HepG2 (cell line): ENCODE measurements at regions not wholly inside any gene's neighbourhood (a gene's known extent, or its start where the extent isn't known, plus 50 kb on each side); places are given as distances from the start of the nearest gene placed in this dataset.

Experiments used
- CEBPG ChIP-seq: IDR thresholded peaks from 2 replicates; pipeline ENCODE4 v1.6.1; 2016
- CTCF ChIP-seq: sonication (generic); formaldehyde crosslinking; IDR thresholded peaks from 2 replicates; pipeline ENCODE4 v1.5.0; 2020; ENCODE audit warnings: mild to moderate bottlenecking, missing genetic modification reagents, moderate library complexity
- HNRNPUL1 ChIP-seq: fragments of 200-400 bp; formaldehyde crosslinking; IDR thresholded peaks from 2 replicates; pipeline ENCODE4 v1.6.1; 2017; ENCODE audit warnings: low read depth, mild to moderate bottlenecking, low read length, moderate library complexity
- IRF2 ChIP-seq: IDR thresholded peaks from 2 replicates; pipeline ENCODE4 v1.6.1; 2018; ENCODE audit warnings: missing genetic modification reagents, missing compliant biosample characterization
- ISX ChIP-seq: sonication (generic); formaldehyde crosslinking; conservative IDR thresholded peaks from 2 replicates; pipeline ENCODE4 v1.5.0; 2020; ENCODE audit warnings: missing genetic modification reagents
- MAFF ChIP-seq: IDR thresholded peaks from 2 replicates; pipeline ENCODE4 v1.6.1; 2011; ENCODE audit warnings: low read depth, low read length, improper control_type of control experiment
- SETDB1 ChIP-seq: sonication (generic); formaldehyde crosslinking; IDR thresholded peaks from 2 replicates; pipeline ENCODE4 v1.5.1; 2020; ENCODE audit warnings: missing genetic modification reagents, mild to moderate bottlenecking, borderline replicate concordance
- SIN3A ChIP-seq: IDR thresholded peaks from 2 replicates; pipeline ENCODE4 v1.6.1; 2011; ENCODE audit warnings: low read depth, mild to moderate bottlenecking, control low read depth, low read length, borderline replicate concordance
- ZBTB34 ChIP-seq: sonication (generic); formaldehyde crosslinking; IDR thresholded peaks from 2 replicates; pipeline ENCODE4 v1.8.0; 2022; ENCODE audit warnings: mild to moderate bottlenecking, missing genetic modification reagents
- ZBTB49 ChIP-seq: sonication (generic); formaldehyde crosslinking; IDR thresholded peaks from 2 replicates; pipeline ENCODE4 v1.4.0; 2020; ENCODE audit warnings: missing genetic modification reagents, borderline replicate concordance
- ZNF496 ChIP-seq: sonication (generic); formaldehyde crosslinking; IDR thresholded peaks from 2 replicates; pipeline ENCODE4 v1.8.1; 2023; ENCODE audit warnings: mild to moderate bottlenecking, moderate library complexity, missing genetic modification reagents; ENCODE audit not compliant: insufficient replicate concordance
- ZNF644 ChIP-seq: IDR thresholded peaks from 2 replicates; pipeline ENCODE4 v1.6.1; 2016; ENCODE audit warnings: low read depth

- TF ChIP-seq HNRNPUL1 (no peak), SETDB1 (no peak), MAFF (no peak), CEBPG (no peak), ZNF496 (CRISPR knock-in tag) (no peak), CTCF (no peak), ZNF644 (CRISPR knock-in tag) (no peak), ZBTB34 (CRISPR knock-in tag) (no peak), SIN3A (no peak), ISX (CRISPR knock-in tag) (no peak), ZBTB49 (CRISPR knock-in tag) (no peak), IRF2 (CRISPR knock-in tag) (no peak)
Observed at GRCh38 chr2:139080244-139080643, 300.1 kb upstream of the NXPH2 start.
